H1 (cell line): ENCODE measurements at regions not wholly inside any gene's neighbourhood (a gene's known extent, or its start where the extent isn't known, plus 50 kb on each side); places are given as distances from the start of the nearest gene placed in this dataset.

Source experiments
- BCL11A ChIP-seq, 2 experiments: IDR thresholded peaks; one replicate each; pipeline ENCODE4 v1.6.1; 2011; ENCODE audit warnings: low read depth in 2 of 2, low read length in 2 of 2, mild to moderate bottlenecking in 2 of 2
- KDM5A ChIP-seq: fragments of 200-600 bp; IDR thresholded peaks from 2 replicates; pipeline ENCODE4 v1.7.1; 2012; ENCODE audit warnings: mild to moderate bottlenecking, low read length, inconsistent platforms, mixed read lengths
- POLR2AphosphoS5 ChIP-seq: IDR thresholded peaks from 2 replicates; pipeline ENCODE4 v1.6.1; 2011; ENCODE audit warnings: low read depth, low read length
- SP4 ChIP-seq: IDR thresholded peaks from 2 replicates; pipeline ENCODE4 v1.6.1; 2012; ENCODE audit warnings: low read length, inconsistent platforms
- TF ChIP-seq, protein P1 (sequence below): fragments of 300-600 bp; sonication (generic); IDR thresholded peaks from 2 replicates; pipeline ENCODE4 v1.7.1; 2012; ENCODE audit warnings: low read length, moderate library complexity, mild to moderate bottlenecking, inconsistent platforms; ENCODE audit not compliant: insufficient replicate concordance

- TF ChIP-seq, protein P1, sequence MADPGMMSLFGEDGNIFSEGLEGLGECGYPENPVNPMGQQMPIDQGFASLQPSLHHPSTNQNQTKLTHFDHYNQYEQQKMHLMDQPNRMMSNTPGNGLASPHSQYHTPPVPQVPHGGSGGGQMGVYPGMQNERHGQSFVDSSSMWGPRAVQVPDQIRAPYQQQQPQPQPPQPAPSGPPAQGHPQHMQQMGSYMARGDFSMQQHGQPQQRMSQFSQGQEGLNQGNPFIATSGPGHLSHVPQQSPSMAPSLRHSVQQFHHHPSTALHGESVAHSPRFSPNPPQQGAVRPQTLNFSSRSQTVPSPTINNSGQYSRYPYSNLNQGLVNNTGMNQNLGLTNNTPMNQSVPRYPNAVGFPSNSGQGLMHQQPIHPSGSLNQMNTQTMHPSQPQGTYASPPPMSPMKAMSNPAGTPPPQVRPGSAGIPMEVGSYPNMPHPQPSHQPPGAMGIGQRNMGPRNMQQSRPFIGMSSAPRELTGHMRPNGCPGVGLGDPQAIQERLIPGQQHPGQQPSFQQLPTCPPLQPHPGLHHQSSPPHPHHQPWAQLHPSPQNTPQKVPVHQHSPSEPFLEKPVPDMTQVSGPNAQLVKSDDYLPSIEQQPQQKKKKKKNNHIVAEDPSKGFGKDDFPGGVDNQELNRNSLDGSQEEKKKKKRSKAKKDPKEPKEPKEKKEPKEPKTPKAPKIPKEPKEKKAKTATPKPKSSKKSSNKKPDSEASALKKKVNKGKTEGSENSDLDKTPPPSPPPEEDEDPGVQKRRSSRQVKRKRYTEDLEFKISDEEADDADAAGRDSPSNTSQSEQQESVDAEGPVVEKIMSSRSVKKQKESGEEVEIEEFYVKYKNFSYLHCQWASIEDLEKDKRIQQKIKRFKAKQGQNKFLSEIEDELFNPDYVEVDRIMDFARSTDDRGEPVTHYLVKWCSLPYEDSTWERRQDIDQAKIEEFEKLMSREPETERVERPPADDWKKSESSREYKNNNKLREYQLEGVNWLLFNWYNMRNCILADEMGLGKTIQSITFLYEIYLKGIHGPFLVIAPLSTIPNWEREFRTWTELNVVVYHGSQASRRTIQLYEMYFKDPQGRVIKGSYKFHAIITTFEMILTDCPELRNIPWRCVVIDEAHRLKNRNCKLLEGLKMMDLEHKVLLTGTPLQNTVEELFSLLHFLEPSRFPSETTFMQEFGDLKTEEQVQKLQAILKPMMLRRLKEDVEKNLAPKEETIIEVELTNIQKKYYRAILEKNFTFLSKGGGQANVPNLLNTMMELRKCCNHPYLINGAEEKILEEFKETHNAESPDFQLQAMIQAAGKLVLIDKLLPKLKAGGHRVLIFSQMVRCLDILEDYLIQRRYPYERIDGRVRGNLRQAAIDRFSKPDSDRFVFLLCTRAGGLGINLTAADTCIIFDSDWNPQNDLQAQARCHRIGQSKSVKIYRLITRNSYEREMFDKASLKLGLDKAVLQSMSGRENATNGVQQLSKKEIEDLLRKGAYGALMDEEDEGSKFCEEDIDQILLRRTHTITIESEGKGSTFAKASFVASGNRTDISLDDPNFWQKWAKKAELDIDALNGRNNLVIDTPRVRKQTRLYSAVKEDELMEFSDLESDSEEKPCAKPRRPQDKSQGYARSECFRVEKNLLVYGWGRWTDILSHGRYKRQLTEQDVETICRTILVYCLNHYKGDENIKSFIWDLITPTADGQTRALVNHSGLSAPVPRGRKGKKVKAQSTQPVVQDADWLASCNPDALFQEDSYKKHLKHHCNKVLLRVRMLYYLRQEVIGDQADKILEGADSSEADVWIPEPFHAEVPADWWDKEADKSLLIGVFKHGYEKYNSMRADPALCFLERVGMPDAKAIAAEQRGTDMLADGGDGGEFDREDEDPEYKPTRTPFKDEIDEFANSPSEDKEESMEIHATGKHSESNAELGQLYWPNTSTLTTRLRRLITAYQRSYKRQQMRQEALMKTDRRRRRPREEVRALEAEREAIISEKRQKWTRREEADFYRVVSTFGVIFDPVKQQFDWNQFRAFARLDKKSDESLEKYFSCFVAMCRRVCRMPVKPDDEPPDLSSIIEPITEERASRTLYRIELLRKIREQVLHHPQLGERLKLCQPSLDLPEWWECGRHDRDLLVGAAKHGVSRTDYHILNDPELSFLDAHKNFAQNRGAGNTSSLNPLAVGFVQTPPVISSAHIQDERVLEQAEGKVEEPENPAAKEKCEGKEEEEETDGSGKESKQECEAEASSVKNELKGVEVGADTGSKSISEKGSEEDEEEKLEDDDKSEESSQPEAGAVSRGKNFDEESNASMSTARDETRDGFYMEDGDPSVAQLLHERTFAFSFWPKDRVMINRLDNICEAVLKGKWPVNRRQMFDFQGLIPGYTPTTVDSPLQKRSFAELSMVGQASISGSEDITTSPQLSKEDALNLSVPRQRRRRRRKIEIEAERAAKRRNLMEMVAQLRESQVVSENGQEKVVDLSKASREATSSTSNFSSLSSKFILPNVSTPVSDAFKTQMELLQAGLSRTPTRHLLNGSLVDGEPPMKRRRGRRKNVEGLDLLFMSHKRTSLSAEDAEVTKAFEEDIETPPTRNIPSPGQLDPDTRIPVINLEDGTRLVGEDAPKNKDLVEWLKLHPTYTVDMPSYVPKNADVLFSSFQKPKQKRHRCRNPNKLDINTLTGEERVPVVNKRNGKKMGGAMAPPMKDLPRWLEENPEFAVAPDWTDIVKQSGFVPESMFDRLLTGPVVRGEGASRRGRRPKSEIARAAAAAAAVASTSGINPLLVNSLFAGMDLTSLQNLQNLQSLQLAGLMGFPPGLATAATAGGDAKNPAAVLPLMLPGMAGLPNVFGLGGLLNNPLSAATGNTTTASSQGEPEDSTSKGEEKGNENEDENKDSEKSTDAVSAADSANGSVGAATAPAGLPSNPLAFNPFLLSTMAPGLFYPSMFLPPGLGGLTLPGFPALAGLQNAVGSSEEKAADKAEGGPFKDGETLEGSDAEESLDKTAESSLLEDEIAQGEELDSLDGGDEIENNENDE, result no peak
- TF ChIP-seq KDM5A (no peak), SP4 (no peak), POLR2AphosphoS5 (no peak), BCL11A (IDR thresholded peaks at IDR 0.05; ENCODE audit: low read depth in 2 of 2, low read length in 2 of 2) (no peak)
These were observed 125.9 kb upstream of the ADAMTSL1 start (continued) for GRCh38 chr9:18348083-18348475.
